22Rv1 (cell line): ENCODE measurements at regions not wholly inside any gene's neighbourhood (a gene's known extent, or its start where the extent isn't known, plus 50 kb on each side); places are given as distances from the start of the nearest gene placed in this dataset.

ENCODE experiments used
- CTCF ChIP-seq: fragments of 450-650 bp; IDR thresholded peaks from 2 replicates; pipeline ENCODE4 v1.5.1; 2017; ENCODE audit warnings: mild to moderate bottlenecking
- ZFX ChIP-seq: fragments of 450-650 bp; IDR thresholded peaks from 2 replicates; pipeline ENCODE4 v1.6.1; 2017; ENCODE audit warnings: antibody characterized with exemption, borderline replicate concordance

- TF ChIP-seq CTCF: no peak
- TF ChIP-seq ZFX: no peak
Observed at GRCh38 chr6:156347656-156348055, 429.5 kb upstream of the ARID1B start.
